Esophagus muscularis mucosa (tissue), 4 donors: ENCODE measurements at regions not wholly inside any gene's neighbourhood (a gene's known extent, or its start where the extent isn't known, plus 50 kb on each side); places are given as distances from the start of the nearest gene placed in this dataset.

Experiments
- DNase-seq: peaks from one replicate; pipeline ENCODE4 v3.0.0-alpha.2; 2017; ENCODE audit errors: extremely low spot score
- H3K27ac ChIP-seq, 4 donors: fragments of 200-600 bp; sonication (generic); replicated peaks in 1 of 4; 1 replicate in 3 of 4; 2 replicates in 1 of 4; pipeline ENCODE4 v1.5.1; 2016 to 2019; ENCODE audit warnings: mild to moderate bottlenecking in 1 of 4
- H3K27me3 ChIP-seq, 4 donors: fragments of 200-600 bp; sonication (generic); one replicate each; pipeline versions ENCODE4 v1.5.1 to v1.6.0; 2016 to 2019
- H3K36me3 ChIP-seq, 4 donors: fragments of 200-600 bp; sonication (generic); one replicate each; pipeline ENCODE4 v1.5.1; 2016 to 2019
- H3K4me1 ChIP-seq, 4 donors: fragments of 200-600 bp; sonication (generic); one replicate each; pipeline ENCODE4 v1.5.1; 2016 to 2019
- H3K4me3 ChIP-seq, 4 donors: fragments of 200-600 bp; sonication (generic); 1 replicate in 2 of 4; 2 replicates in 2 of 4; pipeline ENCODE4 v1.5.1; 2016 to 2019; ENCODE audit warnings: mild to moderate bottlenecking in 4 of 4, moderate library complexity in 1 of 4
- H3K9me3 ChIP-seq, 4 donors: fragments of 200-600 bp; sonication (generic); 1 replicate in 3 of 4; 2 replicates in 1 of 4; pipeline ENCODE4 v1.5.1; 2016 to 2019
- EP300 ChIP-seq: sonication (generic); formaldehyde crosslinking; IDR thresholded peaks from one replicate; pipeline ENCODE4 v1.6.1; 2017; ENCODE audit warnings: antibody characterized with exemption
- POLR2A ChIP-seq: fragments of 450-650 bp; IDR thresholded peaks from one replicate; pipeline ENCODE4 v1.6.1; 2017; ENCODE audit warnings: antibody characterized with exemption, moderate library complexity, mild to moderate bottlenecking, low read depth
- POLR2AphosphoS5 ChIP-seq, 2 donors: sonication (generic); formaldehyde crosslinking; IDR thresholded peaks; one replicate each; pipeline ENCODE4 v1.6.1; 2017; ENCODE audit warnings: antibody characterized with exemption in 2 of 2
- WGBS: methylation state at CpG from one replicate; pipeline ENCODE4 v1.1.5; 2018; 5-methylcytosine and 5-hydroxymethylcytosine counted together
- intact Hi-C: fragments of 100-400 bp; cut with DNase I; formaldehyde crosslinking; loops from one replicate; pipeline ENCODE4 v1.15.1; 2023
- TF ChIP-seq, protein P1 (sequence below), 3 experiments: fragments of 200-600 bp in 2 of 3; fragments of 450-650 bp in 1 of 3; sonication (generic) in 2 of 3; IDR thresholded peaks; one replicate each; pipeline ENCODE4 v1.5.1; 2017 to 2019; ENCODE audit warnings: antibody characterized with exemption in 3 of 3, mild to moderate bottlenecking in 2 of 3, moderate library complexity in 1 of 3

DNA sequence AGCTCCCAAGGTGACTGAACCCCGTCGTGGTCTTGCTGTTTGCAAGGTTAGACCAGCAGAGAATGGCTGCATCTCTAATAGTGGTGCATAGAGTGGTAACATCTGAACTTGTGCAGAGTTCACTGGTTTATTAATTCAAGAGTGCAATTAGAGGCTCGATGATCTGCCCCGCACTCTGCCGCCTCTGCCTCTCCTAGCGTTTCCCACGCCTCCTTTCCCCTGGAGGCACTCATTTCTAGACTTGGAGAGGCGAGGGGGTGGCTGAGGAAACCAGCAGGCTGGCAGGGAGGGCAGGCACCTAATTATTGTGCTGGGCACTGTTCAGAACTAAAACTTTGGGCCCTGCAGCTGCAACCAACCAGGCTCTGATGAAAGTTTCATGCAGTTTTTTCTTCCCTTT is 363.5 kb upstream of the EEF2KMT start:
- Histone ChIP-seq H3K27ac (no peak overlapping the region), H3K4me3 (no peak overlapping the region), H3K4me1 (no peaks in the 10 kb centered on the region), H3K36me3 (no peaks in the 10 kb centered on the region), H3K27me3 (peaks cover 0 to 15% (median 0%) of the 10 kb centered on the region in 4 donors), H3K9me3 (no peaks in the 10 kb centered on the region)
- 56% methylated on average over 8 of the region's 8 CpGs for WGBS
- intact Hi-C loops = no loop called here
- TF ChIP-seq, protein P1, sequence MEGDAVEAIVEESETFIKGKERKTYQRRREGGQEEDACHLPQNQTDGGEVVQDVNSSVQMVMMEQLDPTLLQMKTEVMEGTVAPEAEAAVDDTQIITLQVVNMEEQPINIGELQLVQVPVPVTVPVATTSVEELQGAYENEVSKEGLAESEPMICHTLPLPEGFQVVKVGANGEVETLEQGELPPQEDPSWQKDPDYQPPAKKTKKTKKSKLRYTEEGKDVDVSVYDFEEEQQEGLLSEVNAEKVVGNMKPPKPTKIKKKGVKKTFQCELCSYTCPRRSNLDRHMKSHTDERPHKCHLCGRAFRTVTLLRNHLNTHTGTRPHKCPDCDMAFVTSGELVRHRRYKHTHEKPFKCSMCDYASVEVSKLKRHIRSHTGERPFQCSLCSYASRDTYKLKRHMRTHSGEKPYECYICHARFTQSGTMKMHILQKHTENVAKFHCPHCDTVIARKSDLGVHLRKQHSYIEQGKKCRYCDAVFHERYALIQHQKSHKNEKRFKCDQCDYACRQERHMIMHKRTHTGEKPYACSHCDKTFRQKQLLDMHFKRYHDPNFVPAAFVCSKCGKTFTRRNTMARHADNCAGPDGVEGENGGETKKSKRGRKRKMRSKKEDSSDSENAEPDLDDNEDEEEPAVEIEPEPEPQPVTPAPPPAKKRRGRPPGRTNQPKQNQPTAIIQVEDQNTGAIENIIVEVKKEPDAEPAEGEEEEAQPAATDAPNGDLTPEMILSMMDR (IDR thresholded peaks at IDR 0.05) = no peak
- TF ChIP-seq POLR2AphosphoS5 (IDR thresholded peaks at IDR 0.05) = no peak
- TF ChIP-seq POLR2A = no peak
- TF ChIP-seq EP300 = no peak
- DNase-seq = no peak

DNA sequence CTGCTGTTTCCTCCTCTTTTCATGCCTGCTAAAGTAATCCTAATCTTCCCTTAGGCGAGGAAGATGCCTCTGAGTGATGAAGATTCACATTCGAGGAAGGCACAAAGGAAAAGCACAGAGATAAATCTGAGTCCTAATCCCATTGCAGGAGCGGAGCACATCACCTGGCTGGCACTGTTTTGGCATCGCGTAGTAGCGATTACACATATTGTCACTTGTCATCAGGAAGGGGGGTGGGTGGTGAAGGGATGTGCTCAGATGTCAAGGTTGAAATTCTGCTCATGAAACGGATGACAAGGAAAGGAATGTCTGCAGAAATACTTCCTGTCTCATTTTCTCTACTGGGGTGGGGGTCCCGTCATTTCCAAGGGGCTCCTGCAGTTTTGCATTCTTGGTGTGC is 363.1 kb upstream of the EEF2KMT start:
- intact Hi-C loops = no loop called here
- H3K27me3 ChIP-seq = peaks cover 0 to 15% (median 0%) of the 10 kb centered on the region in 4 donors
- no peaks in the 10 kb centered on the region for H3K4me1 ChIP-seq
- 57% methylated on average over 8 of the region's 8 CpGs for WGBS
- no peaks in the 10 kb centered on the region for H3K9me3 ChIP-seq
- H3K27ac ChIP-seq = no peak overlapping the region
- TF ChIP-seq EP300 (no peak), POLR2A (no peak)
- TF ChIP-seq, protein P1 (IDR thresholded peaks at IDR 0.05) = no peak
- no peaks in the 10 kb centered on the region for H3K36me3 ChIP-seq
- H3K4me3 ChIP-seq = no peak overlapping the region
- DNase-seq = no peak

DNA sequence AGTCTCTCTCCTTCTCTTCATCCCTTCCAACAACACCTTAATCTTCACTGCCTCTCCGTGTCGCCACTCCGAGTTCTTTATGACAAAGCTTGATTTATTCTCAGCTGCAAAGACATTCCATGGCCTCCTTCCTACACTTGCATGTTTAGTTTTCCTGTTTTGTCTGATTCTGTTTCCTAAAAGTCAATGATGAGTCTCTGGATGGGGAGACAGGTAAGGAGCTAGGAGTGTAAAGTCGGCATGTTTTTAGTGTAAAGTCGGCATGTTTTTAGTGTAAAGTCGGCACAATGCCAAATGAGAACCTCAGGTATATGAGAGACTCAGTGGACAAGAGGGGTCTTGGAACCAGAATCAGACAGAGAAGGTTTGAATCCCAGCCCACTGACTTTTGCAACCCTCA is 362.3 kb upstream of the EEF2KMT start:
- H3K4me1 ChIP-seq = no peaks in the 10 kb centered on the region
- WGBS = 81% methylated on average over 6 of the region's 6 CpGs
- no peaks in the 10 kb centered on the region for H3K9me3 ChIP-seq
- H3K36me3 ChIP-seq = no peaks in the 10 kb centered on the region
- no peak for TF ChIP-seq POLR2A
- TF ChIP-seq, protein P1 (IDR thresholded peaks at IDR 0.05) = no peak
- no peak for TF ChIP-seq EP300
- TF ChIP-seq POLR2AphosphoS5 (IDR thresholded peaks at IDR 0.05) = no peak
- intact Hi-C loops = no loop called here
- DNase-seq = no peak
- H3K27ac ChIP-seq = no peak overlapping the region
- H3K4me3 ChIP-seq = no peak overlapping the region
- peaks cover 0 to 15% (median 0%) of the 10 kb centered on the region in 4 donors for H3K27me3 ChIP-seq

DNA sequence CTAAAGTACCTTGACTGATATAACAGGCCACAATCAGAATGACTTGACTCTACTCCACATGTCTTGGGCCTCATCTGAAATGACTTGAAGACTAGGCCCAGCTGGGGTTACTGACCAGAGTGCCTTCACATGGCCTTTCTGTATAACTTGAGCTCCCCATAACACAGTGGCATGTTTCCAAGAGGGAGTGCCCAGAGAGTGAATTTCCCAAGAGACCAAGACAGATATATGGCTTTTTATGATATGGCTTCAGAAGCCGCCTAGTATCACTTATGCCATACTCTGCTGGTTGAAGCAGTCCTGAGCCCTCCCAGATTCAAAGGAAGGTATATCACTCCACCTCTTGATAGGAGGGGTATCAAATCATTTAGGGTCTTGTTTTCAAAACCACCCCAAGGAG is 357.5 kb upstream of the EEF2KMT start:
- no CpG with 5 or more reads among the region's 1 CpG for WGBS
- no peak for TF ChIP-seq EP300
- TF ChIP-seq, protein P1 (IDR thresholded peaks at IDR 0.05) = no peak
- TF ChIP-seq POLR2AphosphoS5 (IDR thresholded peaks at IDR 0.05) = no peak
- TF ChIP-seq POLR2A = no peak
- H3K27ac ChIP-seq = no peak overlapping the region
- H3K27me3 ChIP-seq = peaks cover 0 to 20% (median 0%) of the 10 kb centered on the region in 4 donors
- H3K4me3 ChIP-seq = no peak overlapping the region
- no peaks in the 10 kb centered on the region for H3K9me3 ChIP-seq
- DNase-seq = no peak
- intact Hi-C loops = no loop called here
- no peaks in the 10 kb centered on the region for H3K36me3 ChIP-seq
- H3K4me1 ChIP-seq = no peaks in the 10 kb centered on the region

DNA sequence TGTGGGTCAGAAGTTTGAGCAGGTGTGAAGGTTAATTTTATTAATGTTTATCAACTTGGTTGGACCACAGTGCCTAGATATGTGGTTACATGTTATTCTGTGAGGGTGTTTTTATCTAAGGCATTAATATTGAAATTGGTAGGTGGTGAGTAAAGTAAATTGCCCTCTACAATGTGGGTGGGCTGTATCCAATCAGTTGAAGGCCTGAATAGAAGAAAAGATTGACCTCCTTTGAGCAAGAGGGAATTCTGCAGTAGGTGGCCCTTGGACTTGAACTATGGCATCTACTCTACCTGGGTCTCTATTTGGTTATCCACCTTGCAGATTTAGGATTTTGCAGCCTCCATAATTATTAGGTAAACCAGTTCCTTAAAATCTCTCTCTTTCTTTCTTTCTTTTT is 356.8 kb upstream of the EEF2KMT start:
- TF ChIP-seq, protein P1 (IDR thresholded peaks at IDR 0.05) = no peak
- TF ChIP-seq POLR2AphosphoS5 (IDR thresholded peaks at IDR 0.05) (no peak), EP300 (no peak), POLR2A (no peak)
- Histone ChIP-seq H3K4me3 (no peak overlapping the region), H3K27ac (no peak overlapping the region), H3K27me3 (peaks cover 0 to 27% (median 0%) of the 10 kb centered on the region in 4 donors), H3K4me1 (no peaks in the 10 kb centered on the region), H3K36me3 (no peaks in the 10 kb centered on the region), H3K9me3 (no peaks in the 10 kb centered on the region)
- DNase-seq = no peak
- intact Hi-C loops = no loop called here
